Effector memory CD4-positive, alpha-beta T cell (primary cell): ENCODE measurements at regions not wholly inside any gene's neighbourhood (a gene's known extent, or its start where the extent isn't known, plus 50 kb on each side); places are given as distances from the start of the nearest gene placed in this dataset.

Source experiments
- DNase-seq, 3 donors: peaks; one replicate each; pipeline ENCODE4 v3.0.0-alpha.2; 2020
- H3K27ac ChIP-seq: 2 replicates; pipeline ENCODE4 v1.7.0; 2013; ENCODE audit warnings: mild to moderate bottlenecking, low read length, moderate library complexity; ENCODE audit not compliant: insufficient read depth, poor library complexity, severe bottlenecking
- H3K27me3 ChIP-seq: replicated peaks from 2 replicates; pipeline ENCODE4 v1.7.0; 2013; ENCODE audit warnings: mild to moderate bottlenecking, low read length; ENCODE audit not compliant: insufficient read depth, control insufficient read depth, poor library complexity, severe bottlenecking
- H3K36me3 ChIP-seq: 2 replicates; pipeline ENCODE4 v1.7.0; 2013; ENCODE audit warnings: mild to moderate bottlenecking, low read length, moderate library complexity; ENCODE audit not compliant: control insufficient read depth, insufficient read depth
- H3K4me1 ChIP-seq: 2 replicates; pipeline ENCODE4 v1.7.0; 2013; ENCODE audit warnings: low read length, mild to moderate bottlenecking; ENCODE audit not compliant: control insufficient read depth, insufficient read depth, poor library complexity, severe bottlenecking
- H3K4me3 ChIP-seq: 2 replicates; pipeline ENCODE4 v1.7.0; 2013; ENCODE audit warnings: low read length, low read depth, mild to moderate bottlenecking; ENCODE audit not compliant: insufficient read depth, poor library complexity, severe bottlenecking
- H3K9me3 ChIP-seq: 2 replicates; pipeline ENCODE4 v1.7.0; 2013; ENCODE audit warnings: mild to moderate bottlenecking, low read length, moderate library complexity; ENCODE audit not compliant: control insufficient read depth

GRCh38 chr2:56940054-56940453 lies 756.3 kb downstream of the CCDC85A start:
- no peak for DNase-seq
- Histone ChIP-seq H3K27me3 (no peaks in the 10 kb centered on the region), H3K27ac (no peak overlapping the region), H3K4me3 (no peak overlapping the region), H3K36me3 (no peaks in the 10 kb centered on the region), H3K4me1 (no peaks in the 10 kb centered on the region), H3K9me3 (no peaks in the 10 kb centered on the region)

GRCh38 chr2:56952871-56953270 lies 769.1 kb downstream of the CCDC85A start:
- no peaks in the 10 kb centered on the region for H3K9me3 ChIP-seq
- H3K4me1 ChIP-seq, result no peaks in the 10 kb centered on the region
- no peak for DNase-seq
- no peaks in the 10 kb centered on the region for H3K36me3 ChIP-seq
- H3K27ac ChIP-seq, result no peak overlapping the region
- no peak overlapping the region for H3K4me3 ChIP-seq
- no peaks in the 10 kb centered on the region for H3K27me3 ChIP-seq

GRCh38 chr2:56960581-56960980 lies 776.8 kb downstream of the CCDC85A start:
- no peak for DNase-seq
- H3K9me3 ChIP-seq, result peaks cover 4% of the 10 kb centered on the region
- H3K4me1 ChIP-seq, result no peaks in the 10 kb centered on the region
- no peaks in the 10 kb centered on the region for H3K36me3 ChIP-seq
- no peak overlapping the region for H3K27ac ChIP-seq
- H3K27me3 ChIP-seq, result no peaks in the 10 kb centered on the region
- H3K4me3 ChIP-seq, result no peak overlapping the region

GRCh38 chr2:56962673-56963072 lies 778.9 kb downstream of the CCDC85A start:
- DNase-seq, result no peak
- H3K27ac ChIP-seq, result no peak overlapping the region
- no peaks in the 10 kb centered on the region for H3K27me3 ChIP-seq
- H3K9me3 ChIP-seq, result peaks cover 4% of the 10 kb centered on the region
- H3K4me3 ChIP-seq, result no peak overlapping the region
- H3K36me3 ChIP-seq, result no peaks in the 10 kb centered on the region
- H3K4me1 ChIP-seq, result no peaks in the 10 kb centered on the region

GRCh38 chr2:56969513-56969912 lies 785.7 kb downstream of the CCDC85A start:
- no peak overlapping the region for H3K4me3 ChIP-seq
- H3K4me1 ChIP-seq, result no peaks in the 10 kb centered on the region
- H3K36me3 ChIP-seq, result no peaks in the 10 kb centered on the region
- no peak for DNase-seq
- H3K27ac ChIP-seq, result no peak overlapping the region
- no peaks in the 10 kb centered on the region for H3K27me3 ChIP-seq
- H3K9me3 ChIP-seq, result no peaks in the 10 kb centered on the region

- Histone ChIP-seq H3K4me1 (no peaks in the 10 kb centered on the region), H3K9me3 (no peaks in the 10 kb centered on the region), H3K27ac (no peak overlapping the region), H3K27me3 (no peaks in the 10 kb centered on the region), H3K4me3 (no peak overlapping the region), H3K36me3 (no peaks in the 10 kb centered on the region)
- DNase-seq, result no peak
These were observed 787.7 kb downstream of the CCDC85A start for GRCh38 chr2:56971383-56971974.

- H3K27me3 ChIP-seq, result no peaks in the 10 kb centered on the region
- H3K27ac ChIP-seq, result no peak overlapping the region
- H3K36me3 ChIP-seq, result no peaks in the 10 kb centered on the region
- no peak for DNase-seq
- no peaks in the 10 kb centered on the region for H3K4me1 ChIP-seq
- no peaks in the 10 kb centered on the region for H3K9me3 ChIP-seq
- no peak overlapping the region for H3K4me3 ChIP-seq
These were observed 797.8 kb downstream of the CCDC85A start for GRCh38 chr2:56981554-56981953.

- Histone ChIP-seq H3K4me1 (no peaks in the 10 kb centered on the region), H3K9me3 (no peaks in the 10 kb centered on the region), H3K36me3 (no peaks in the 10 kb centered on the region), H3K27ac (no peak overlapping the region), H3K27me3 (no peaks in the 10 kb centered on the region), H3K4me3 (no peak overlapping the region)
- no peak for DNase-seq
These were observed 801.8 kb downstream of the CCDC85A start for GRCh38 chr2:56985609-56986008.

- H3K4me3 ChIP-seq, result no peak overlapping the region
- no peak overlapping the region for H3K27ac ChIP-seq
- no peak for DNase-seq
- no peaks in the 10 kb centered on the region for H3K9me3 ChIP-seq
- H3K4me1 ChIP-seq, result no peaks in the 10 kb centered on the region
- H3K36me3 ChIP-seq, result no peaks in the 10 kb centered on the region
- H3K27me3 ChIP-seq, result no peaks in the 10 kb centered on the region
These were observed 838.7 kb downstream of the CCDC85A start for GRCh38 chr2:57022496-57022895.

- Histone ChIP-seq H3K36me3 (no peaks in the 10 kb centered on the region), H3K27me3 (no peaks in the 10 kb centered on the region), H3K9me3 (no peaks in the 10 kb centered on the region), H3K4me3 (no peak overlapping the region), H3K4me1 (no peaks in the 10 kb centered on the region), H3K27ac (no peak overlapping the region)
- DNase-seq, result no peak
These were observed 861.3 kb downstream of the CCDC85A start for GRCh38 chr2:57044931-57045635.
